Adrenal gland (tissue), 9 donors: ENCODE measurements at regions not wholly inside any gene's neighbourhood (a gene's known extent, or its start where the extent isn't known, plus 50 kb on each side); places are given as distances from the start of the nearest gene placed in this dataset.
"Not testable (repeated sequence)": the region's sequence is repeated elsewhere in the genome, so short reads cannot be mapped to it uniquely, and the experiment has no call there.

Experiments used
- DNase-seq, 7 donors: peaks; one replicate each; pipeline ENCODE4 v3.0.0-alpha.2; 2019 to 2020
- H3K27ac ChIP-seq, 5 donors: fragments of 200-600 bp; sonication (generic) in 4 of 5; 1 replicate in 3 of 5; 2 replicates in 2 of 5; pipeline versions ENCODE4 v1.5.1 to v1.8.0; 2016 to 2020; ENCODE audit warnings: mild to moderate bottlenecking in 1 of 5
- H3K27me3 ChIP-seq: fragments of 200-600 bp; 2 replicates; pipeline ENCODE4 v1.8.0; 2021
- H3K36me3 ChIP-seq, 2 donors: fragments of 200-600 bp; replicated peaks in 1 of 2; 1 replicate in 1 of 2; 2 replicates in 1 of 2; pipeline versions ENCODE4 v1.5.1 to v1.8.0; 2018 to 2022
- H3K4me1 ChIP-seq, 2 donors: fragments of 200-600 bp; replicated peaks in 1 of 2; 1 replicate in 1 of 2; 2 replicates in 1 of 2; pipeline versions ENCODE4 v1.5.1 to v1.8.0; 2018 to 2021
- H3K4me3 ChIP-seq, 4 donors: fragments of 200-600 bp; sonication (generic) in 3 of 4; one replicate each; pipeline ENCODE4 v1.5.1; 2016 to 2018
- H3K9me3 ChIP-seq, 3 donors: fragments of 200-600 bp; sonication (generic) in 1 of 3; replicated peaks in 1 of 3; 1 replicate in 2 of 3; 2 replicates in 1 of 3; pipeline versions ENCODE4 v1.5.1 to v1.8.0; 2016 to 2021
- POLR2A ChIP-seq, 2 donors: fragments of 450-650 bp; IDR thresholded peaks; one replicate each; pipeline ENCODE4 v1.6.1; 2017; ENCODE audit warnings: antibody characterized with exemption in 2 of 2, mild to moderate bottlenecking in 2 of 2, moderate library complexity in 1 of 2
- WGBS, 4 donors: extraction: QIAGEN DNeasy Blood & Tissue Kit in 2 of 4; methylation state at CpG; one replicate each; pipeline versions ENCODE4 v1.1.5 to v1.1.7; 2013 to 2017; 5-methylcytosine and 5-hydroxymethylcytosine counted together
- intact Hi-C, 2 donors: fragments of 100-400 bp; cut with DNase I; formaldehyde crosslinking; loops; one replicate each; pipeline versions ENCODE4 v1.14.1 to v1.15.0; 2022 to 2023
- TF ChIP-seq, protein P1 (sequence below), 6 experiments: fragments of 450-650 bp in 4 of 6; fragments of 200-600 bp in 2 of 6; sonication (generic) in 1 of 6; IDR thresholded peaks; 1 replicate in 5 of 6; 2 replicates in 1 of 6; pipeline versions ENCODE4 v1.5.1 to v1.8.0; 2016 to 2021; ENCODE audit warnings: antibody characterized with exemption in 6 of 6, mild to moderate bottlenecking in 2 of 6, moderate library complexity in 1 of 6
- donor health status: healthy with polysubstance abuse.
- donor health status: Bipolar disorder and iron deficiency.
- donor health status: DM: yes; HTN: yes; CAD: no.
- donor health status: DM: no; HTN: no; CAD: no.
- donor health status: DM: no; HTN: no; CAD: no.

DNA sequence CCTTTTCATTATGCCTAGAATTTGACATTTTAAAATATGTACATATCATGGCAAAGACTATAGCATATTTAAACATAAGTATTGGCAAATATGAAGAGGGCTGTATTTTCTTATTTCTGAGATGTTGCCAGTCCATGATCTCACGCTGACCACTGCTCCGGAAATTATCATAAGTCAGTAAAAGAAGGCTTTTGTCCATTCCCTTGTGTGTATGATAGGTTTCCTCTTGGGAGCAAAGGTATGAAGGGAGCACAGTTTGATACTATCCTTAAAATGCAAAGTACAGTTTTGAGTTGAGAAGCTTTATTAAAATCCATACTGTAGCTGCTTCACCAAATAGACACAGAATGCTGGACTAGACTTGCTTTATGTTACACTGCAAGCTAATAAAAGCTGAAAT is 52.6 kb upstream of the AGA start:
- H3K27me3 ChIP-seq, result no peaks in the 10 kb centered on the region
- intact Hi-C loops, result no loop called here
- H3K27ac ChIP-seq, result no peak overlapping the region
- no peak for DNase-seq
- no peaks in the 10 kb centered on the region for H3K4me1 ChIP-seq
- 90 to 94% (median 93%) methylated on average over 2 of the region's 2 CpGs for WGBS, 4 donors
- no peaks in the 10 kb centered on the region for H3K36me3 ChIP-seq
- TF ChIP-seq POLR2A (IDR thresholded peaks at IDR 0.05), result no peak
- TF ChIP-seq, protein P1, sequence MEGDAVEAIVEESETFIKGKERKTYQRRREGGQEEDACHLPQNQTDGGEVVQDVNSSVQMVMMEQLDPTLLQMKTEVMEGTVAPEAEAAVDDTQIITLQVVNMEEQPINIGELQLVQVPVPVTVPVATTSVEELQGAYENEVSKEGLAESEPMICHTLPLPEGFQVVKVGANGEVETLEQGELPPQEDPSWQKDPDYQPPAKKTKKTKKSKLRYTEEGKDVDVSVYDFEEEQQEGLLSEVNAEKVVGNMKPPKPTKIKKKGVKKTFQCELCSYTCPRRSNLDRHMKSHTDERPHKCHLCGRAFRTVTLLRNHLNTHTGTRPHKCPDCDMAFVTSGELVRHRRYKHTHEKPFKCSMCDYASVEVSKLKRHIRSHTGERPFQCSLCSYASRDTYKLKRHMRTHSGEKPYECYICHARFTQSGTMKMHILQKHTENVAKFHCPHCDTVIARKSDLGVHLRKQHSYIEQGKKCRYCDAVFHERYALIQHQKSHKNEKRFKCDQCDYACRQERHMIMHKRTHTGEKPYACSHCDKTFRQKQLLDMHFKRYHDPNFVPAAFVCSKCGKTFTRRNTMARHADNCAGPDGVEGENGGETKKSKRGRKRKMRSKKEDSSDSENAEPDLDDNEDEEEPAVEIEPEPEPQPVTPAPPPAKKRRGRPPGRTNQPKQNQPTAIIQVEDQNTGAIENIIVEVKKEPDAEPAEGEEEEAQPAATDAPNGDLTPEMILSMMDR (IDR thresholded peaks at IDR 0.05), result no peak
- H3K9me3 ChIP-seq, result no peaks in the 10 kb centered on the region
- no peak overlapping the region for H3K4me3 ChIP-seq

DNA sequence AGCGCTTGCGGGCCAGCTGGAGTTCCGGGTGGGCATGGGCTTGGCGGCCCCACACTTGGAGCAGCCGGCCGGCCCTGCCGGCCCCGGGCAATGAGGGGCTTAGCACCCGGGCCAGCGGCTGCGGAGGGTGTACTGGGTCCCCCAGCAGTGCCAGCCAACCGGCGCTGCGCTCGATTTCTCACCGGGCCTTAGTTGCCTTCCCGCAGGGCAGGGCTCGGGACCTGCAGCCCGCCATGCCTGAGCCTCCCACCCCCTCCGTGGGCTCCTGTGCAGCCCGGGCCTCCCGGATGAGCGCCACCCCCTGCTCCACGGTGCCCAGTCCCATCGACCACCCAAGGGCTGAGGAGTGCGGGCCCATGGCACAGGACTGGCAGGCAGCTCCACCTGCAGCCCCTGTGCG is 53.4 kb upstream of the AGA start:
- WGBS, 4 donors, result 93 to 95% (median 93%) methylated on average over 16 to 21 of the region's 27 CpGs; no CpG with 5 or more reads in 1 of the 4 donors
- H3K36me3 ChIP-seq, H3K4me3 ChIP-seq, H3K9me3 ChIP-seq, H3K27me3 ChIP-seq, H3K4me1 ChIP-seq, H3K27ac ChIP-seq, DNase-seq, intact Hi-C loops: not testable (repeated sequence)

DNA sequence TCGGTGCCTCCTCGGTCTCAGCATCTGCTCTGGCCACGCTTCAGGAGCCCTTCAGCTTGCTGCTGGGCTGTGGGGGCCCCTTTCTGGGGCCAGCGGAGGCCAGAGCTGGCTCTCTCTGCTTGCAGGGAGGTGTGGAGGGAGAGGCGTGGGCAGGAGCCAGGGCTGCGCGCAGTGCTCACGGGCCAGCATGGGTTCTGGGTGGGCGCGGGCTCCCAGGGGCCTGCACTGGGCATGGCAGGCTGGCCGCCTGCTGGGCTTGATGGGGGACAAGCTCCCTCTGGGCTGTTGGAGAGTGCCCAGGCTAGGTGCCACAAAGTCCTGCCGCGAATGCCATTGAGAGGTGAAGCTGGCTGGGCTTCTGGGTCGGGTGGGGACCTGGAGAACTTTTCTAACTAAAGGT is 57.3 kb upstream of the AGA start:
- no peak overlapping the region for H3K27ac ChIP-seq
- DNase-seq, result no peak
- WGBS, 4 donors, result 54 to 90% (median 86%) methylated on average over 3 to 14 of the region's 14 CpGs
- H3K4me3 ChIP-seq, result no peak overlapping the region
- no peaks in the 10 kb centered on the region for H3K36me3 ChIP-seq
- no peaks in the 10 kb centered on the region for H3K27me3 ChIP-seq
- no peaks in the 10 kb centered on the region for H3K9me3 ChIP-seq
- intact Hi-C loops, result no loop called here
- no peaks in the 10 kb centered on the region for H3K4me1 ChIP-seq
- TF ChIP-seq POLR2A (IDR thresholded peaks at IDR 0.05), result no peak
- TF ChIP-seq, protein P1 (IDR thresholded peaks at IDR 0.05), result no peak

DNA sequence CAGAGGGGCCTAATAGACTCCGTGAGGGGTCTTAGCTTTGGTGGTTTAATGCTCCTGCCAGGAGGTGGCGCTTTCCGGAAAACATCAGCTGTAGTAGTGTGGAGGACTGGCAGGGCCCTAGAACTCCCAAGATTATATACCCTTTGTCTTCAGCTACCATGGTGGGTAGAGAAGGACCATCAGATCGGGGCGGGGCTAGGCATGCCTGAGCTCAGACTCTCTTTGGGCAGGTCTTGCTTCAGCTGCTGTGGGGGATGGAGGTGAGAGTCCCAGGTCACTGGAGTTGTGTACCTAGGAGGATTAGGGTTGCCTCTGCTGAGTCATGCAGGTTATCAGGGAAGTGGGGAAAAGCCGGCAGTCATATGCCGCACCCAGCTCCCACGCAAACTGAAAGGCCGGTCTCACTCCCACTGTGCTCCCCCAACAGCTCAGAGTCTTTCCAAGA is 63.0 kb upstream of the AGA start:
- Histone ChIP-seq H3K4me1 (no peaks in the 10 kb centered on the region), H3K27ac (no peak overlapping the region), H3K9me3 (no peaks in the 10 kb centered on the region), H3K36me3 (no peaks in the 10 kb centered on the region), H3K27me3 (no peaks in the 10 kb centered on the region), H3K4me3 (no peak overlapping the region)
- 80 to 98% (median 96%) methylated on average over 5 to 9 of the region's 9 CpGs for WGBS, 4 donors
- intact Hi-C loops, result no loop called here
- TF ChIP-seq POLR2A (IDR thresholded peaks at IDR 0.05), result no peak
- TF ChIP-seq, protein P1 (IDR thresholded peaks at IDR 0.05), result no peak
- no peak for DNase-seq

DNA sequence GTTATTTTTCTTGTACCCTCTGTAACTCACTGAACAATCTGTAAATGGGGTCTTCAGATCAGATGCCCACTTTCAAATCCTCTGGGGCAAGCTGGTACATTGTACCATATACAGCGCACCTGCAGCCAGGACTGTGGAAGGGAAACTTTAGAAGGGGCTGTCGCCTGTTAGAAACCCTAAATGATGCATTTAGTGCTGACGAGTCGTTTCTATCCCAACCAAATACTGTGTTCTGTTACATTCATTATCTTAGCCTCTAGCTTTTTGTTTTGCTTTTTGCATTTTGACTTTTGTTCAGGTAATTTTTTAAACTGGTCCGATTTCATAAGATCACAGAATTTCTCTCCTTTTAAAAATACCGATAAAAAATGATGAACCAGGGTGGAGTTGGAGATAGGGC is 66.4 kb upstream of the AGA start:
- Histone ChIP-seq H3K27me3 (no peaks in the 10 kb centered on the region), H3K4me3 (no peak overlapping the region), H3K4me1 (no peaks in the 10 kb centered on the region), H3K27ac (no peak overlapping the region), H3K36me3 (no peaks in the 10 kb centered on the region), H3K9me3 (no peaks in the 10 kb centered on the region)
- TF ChIP-seq, protein P1 (IDR thresholded peaks at IDR 0.05), result no peak
- no peak for TF ChIP-seq POLR2A (IDR thresholded peaks at IDR 0.05)
- intact Hi-C loops, result no loop called here
- 84 to 91% (median 88%) methylated on average over 6 of the region's 6 CpGs for whole genome bisulfite sequencing, 4 donors
- no peak for DNase-seq
